Cardiac muscle cell (in vitro differentiated cells and primary cell): ENCODE measurements at regions not wholly inside any gene's neighbourhood (a gene's known extent, or its start where the extent isn't known, plus 50 kb on each side); places are given as distances from the start of the nearest gene placed in this dataset.
A peak's percentile ranks its signal among the peaks of the same experiment; 100 is the strongest.

Experiments
- DNase-seq, 2 donors: peaks; one replicate each; pipeline versions ENCODE4 v3.0.0 to v3.0.0-alpha.2; 2010 to 2017; ENCODE audit warnings: low read depth in 1 of 2, low spot score in 1 of 2
- H3K27ac ChIP-seq: fragments of 200-600 bp; sonication (generic); 2 replicates; pipeline ENCODE4 v1.5.1; 2016
- H3K27me3 ChIP-seq: fragments of 200-600 bp; sonication (generic); 2 replicates; pipeline ENCODE4 v1.6.0; 2016; ENCODE audit warnings: control low read depth
- H3K36me3 ChIP-seq: fragments of 200-600 bp; sonication (generic); 2 replicates; pipeline ENCODE4 v1.5.1; 2016; ENCODE audit warnings: control low read depth
- H3K4me1 ChIP-seq: fragments of 200-600 bp; sonication (generic); 2 replicates; pipeline ENCODE4 v1.8.1; 2017; ENCODE audit warnings: low read depth, mild to moderate bottlenecking, mixed run types
- H3K4me3 ChIP-seq: fragments of 200-600 bp; sonication (generic); 2 replicates; pipeline ENCODE4 v1.5.1; 2016; ENCODE audit warnings: mild to moderate bottlenecking
- H3K9me3 ChIP-seq: fragments of 200-600 bp; sonication (generic); 2 replicates; pipeline ENCODE4 v1.5.1; 2017; ENCODE audit warnings: low read depth, mild to moderate bottlenecking, control low read depth
- CTCF ChIP-seq: IDR thresholded peaks from 2 replicates; pipeline ENCODE4 v1.5.1; 2012; ENCODE audit warnings: low read depth, mild to moderate bottlenecking, low read length

GRCh38 chr3:24582431-24583403, 88.1 kb upstream of the THRB start:
- Histone ChIP-seq H3K27me3 (no peaks in the 10 kb centered on the region), H3K4me1 (no peaks in the 10 kb centered on the region), H3K4me3 (no peak overlapping the region), H3K27ac (no peak overlapping the region), H3K9me3 (no peaks in the 10 kb centered on the region), H3K36me3 (no peaks in the 10 kb centered on the region)
- peak; percentile 38 for TF ChIP-seq CTCF
- peak in 1 of 2 donors; percentile 41 for DNase-seq

GRCh38 chr3:24586920-24587319, 92.3 kb upstream of the THRB start:
- no peaks in the 10 kb centered on the region for H3K4me1 ChIP-seq
- H3K9me3 ChIP-seq, result no peaks in the 10 kb centered on the region
- no peaks in the 10 kb centered on the region for H3K36me3 ChIP-seq
- no peak for TF ChIP-seq CTCF
- no peak overlapping the region for H3K27ac ChIP-seq
- no peaks in the 10 kb centered on the region for H3K27me3 ChIP-seq
- DNase-seq, result no peak
- H3K4me3 ChIP-seq, result no peak overlapping the region

DNA sequence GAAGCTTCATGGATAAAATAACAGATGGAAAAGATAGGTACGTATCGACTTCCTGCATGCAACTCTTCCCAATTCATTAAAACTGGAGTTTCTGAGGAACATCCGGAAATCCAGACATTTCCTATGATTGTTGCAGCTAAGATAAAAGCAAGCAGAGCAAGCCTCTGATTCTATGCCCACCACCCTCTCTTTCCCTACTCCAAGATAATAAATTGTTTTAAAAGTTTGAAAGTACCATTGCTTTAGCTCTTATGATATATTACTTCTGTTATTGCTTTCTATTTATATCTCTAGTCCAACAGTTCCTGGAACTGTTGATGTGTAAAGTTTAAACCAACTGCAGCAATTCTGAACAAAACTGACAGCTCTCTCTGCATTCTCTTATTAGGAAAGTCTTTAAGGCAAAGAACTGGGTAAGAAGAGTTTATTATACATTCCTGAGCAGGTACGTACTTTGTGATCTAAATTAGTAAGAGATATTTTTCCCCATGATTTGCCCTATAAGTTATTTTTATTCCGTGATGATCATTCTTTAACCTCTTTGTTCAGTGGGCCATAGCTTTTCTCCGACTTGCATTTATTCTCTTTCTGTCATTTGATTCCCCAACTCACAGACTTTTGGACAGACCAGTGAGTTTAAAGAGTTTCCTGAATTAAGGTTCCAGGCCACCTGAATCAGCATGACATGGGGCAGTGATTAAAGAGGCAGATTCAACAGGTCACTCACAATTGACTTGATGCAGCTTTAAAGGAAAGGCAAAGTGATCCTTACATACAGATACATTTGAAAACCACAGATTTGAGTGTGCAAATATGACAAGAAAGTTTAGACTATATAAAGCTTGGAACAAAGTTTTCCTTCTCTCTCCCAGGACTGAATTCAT, 94.2 kb upstream of the THRB start:
- no peaks in the 10 kb centered on the region for H3K27me3 ChIP-seq
- H3K36me3 ChIP-seq, result no peaks in the 10 kb centered on the region
- H3K27ac ChIP-seq, result no peak overlapping the region
- DNase-seq, result peak in 1 of 2 donors; percentile 17
- no peaks in the 10 kb centered on the region for H3K9me3 ChIP-seq
- no peak for TF ChIP-seq CTCF
- no peak overlapping the region for H3K4me3 ChIP-seq
- no peaks in the 10 kb centered on the region for H3K4me1 ChIP-seq

DNA sequence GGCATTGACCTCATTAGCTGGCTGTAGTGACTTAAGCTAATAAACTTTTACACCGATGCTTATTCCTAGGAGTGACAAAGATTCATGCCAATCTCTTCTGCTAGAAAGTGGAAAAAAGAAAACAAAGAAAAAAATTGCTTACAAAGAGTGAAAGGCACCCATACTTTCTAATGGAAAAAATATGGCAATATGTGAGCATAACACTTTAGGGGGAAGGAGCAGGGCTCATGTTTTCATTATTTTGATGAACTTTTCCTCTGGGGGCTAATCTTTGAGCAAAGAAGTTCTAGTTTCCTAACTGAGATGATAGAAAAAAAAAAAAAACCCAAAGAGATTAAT, 94.8 kb upstream of the THRB start:
- no peaks in the 10 kb centered on the region for H3K9me3 ChIP-seq
- DNase-seq, result no peak
- TF ChIP-seq CTCF, result no peak
- H3K36me3 ChIP-seq, result no peaks in the 10 kb centered on the region
- H3K27me3 ChIP-seq, result no peaks in the 10 kb centered on the region
- H3K27ac ChIP-seq, result no peak overlapping the region
- H3K4me1 ChIP-seq, result no peaks in the 10 kb centered on the region
- H3K4me3 ChIP-seq, result no peak overlapping the region

- Histone ChIP-seq H3K4me3 (no peak overlapping the region), H3K27ac (no peak overlapping the region), H3K27me3 (no peaks in the 10 kb centered on the region), H3K36me3 (no peaks in the 10 kb centered on the region), H3K4me1 (no peaks in the 10 kb centered on the region), H3K9me3 (no peaks in the 10 kb centered on the region)
- DNase-seq, result peak in 1 of 2 donors; percentile 27
- TF ChIP-seq CTCF, result no peak
These were observed 95.6 kb upstream of the THRB start for GRCh38 chr3:24589931-24590880.
